Sciatic nerve (tissue), 2 donors: ENCODE measurements at regions not wholly inside any gene's neighbourhood (a gene's known extent, or its start where the extent isn't known, plus 50 kb on each side); places are given as distances from the start of the nearest gene placed in this dataset.
A peak's percentile ranks its signal among the peaks of the same experiment; 100 is the strongest.
"Not testable (repeated sequence)": the region's sequence is repeated elsewhere in the genome, so short reads cannot be mapped to it uniquely, and the experiment has no call there.

ENCODE experiments used
- ATAC-seq: fragments of 200-7000 bp; cut with Tn5 transposase; one replicate; pipeline ENCODE4 v1.9.1; 2020; ENCODE audit warnings: mild to moderate bottlenecking, moderate library complexity
- DNase-seq: peaks from one replicate; pipeline ENCODE4 v3.0.0-alpha.2; 2020; ENCODE audit warnings: low spot score
- intact Hi-C: fragments of 100-400 bp; cut with DNase I; formaldehyde crosslinking; loops from one replicate; pipeline ENCODE4 v1.14.2; 2022
- donor health status: DM: no; HTN: no; CAD: no.
- donor health status: DM: no; HTN: no; CAD: no.

GRCh38 chr13:71309905-71310304 lies 557.1 kb downstream of the DACH1 start:
- ATAC-seq (no peak), DNase-seq (no peak)
- intact Hi-C loops, result no loop called here

GRCh38 chr13:71306821-71307220 lies 560.2 kb downstream of the DACH1 start:
- intact Hi-C loops, result no loop called here
- ATAC-seq, result no peak
- DNase-seq, result no peak

GRCh38 chr13:71304861-71305260 lies 562.1 kb downstream of the DACH1 start:
- no peak for ATAC-seq
- DNase-seq, result no peak
- intact Hi-C loops, result no loop called here

GRCh38 chr13:71303144-71303543 lies 563.9 kb downstream of the DACH1 start:
- DNase-seq, result no peak
- intact Hi-C loops, result no loop called here
- ATAC-seq, result no peak

- intact Hi-C loops, result no loop called here
- DNase-seq, result no peak
- ATAC-seq, result no peak
Measured at GRCh38 chr13:71300602-71301001, 566.4 kb downstream of the DACH1 start.

- ATAC-seq, result no peak
- no peak for DNase-seq
- intact Hi-C loops, result no loop called here
Measured at GRCh38 chr13:71291842-71292146, 575.2 kb downstream of the DACH1 start.

GRCh38 chr13:71290963-71291841 lies 575.8 kb downstream of the DACH1 start:
- peak; percentile 71 for ATAC-seq
- no peak for DNase-seq
- intact Hi-C loops, result no loop called here

GRCh38 chr13:71289980-71290379 lies 577.0 kb downstream of the DACH1 start:
- intact Hi-C loops, ATAC-seq, DNase-seq: not testable (repeated sequence)

GRCh38 chr13:71285700-71286099 lies 581.3 kb downstream of the DACH1 start:
- intact Hi-C loops, result no loop called here

GRCh38 chr13:71278512-71278911 lies 588.5 kb downstream of the DACH1 start:
- intact Hi-C loops, result no loop called here
- no peak for DNase-seq
- no peak for ATAC-seq

More at GRCh38 chr13:71285700-71286099, 581.3 kb downstream of the DACH1 start:
- ATAC-seq (no peak), DNase-seq (no peak)

GRCh38 chr13:71274923-71275608 lies 591.9 kb downstream of the DACH1 start:
- intact Hi-C loops, result no loop called here
- ATAC-seq (no peak), DNase-seq (no peak)

- no peak for DNase-seq
- intact Hi-C loops, result no loop called here
- ATAC-seq, result no peak
Measured at GRCh38 chr13:71261256-71261655, 605.7 kb downstream of the DACH1 start.

GRCh38 chr13:71260246-71260645 lies 606.8 kb downstream of the DACH1 start:
- ATAC-seq (no peak), DNase-seq (no peak)
- intact Hi-C loops, result no loop called here

- ATAC-seq (no peak), DNase-seq (no peak)
- intact Hi-C loops, result no loop called here
Measured at GRCh38 chr13:71255633-71256032, 611.4 kb downstream of the DACH1 start.

- intact Hi-C loops, result no loop called here
- DNase-seq (no peak), ATAC-seq (no peak)
Measured at GRCh38 chr13:71254384-71254783, 612.6 kb downstream of the DACH1 start.

GRCh38 chr13:71252184-71252704 lies 614.8 kb downstream of the DACH1 start:
- DNase-seq, result no peak
- ATAC-seq, result no peak
- intact Hi-C loops, result no loop called here

- DNase-seq (no peak), ATAC-seq (no peak)
- intact Hi-C loops, result no loop called here
Measured at GRCh38 chr13:71251292-71251951, 615.6 kb downstream of the DACH1 start.

- intact Hi-C loops, result no loop called here
- no peak for ATAC-seq
- DNase-seq, result no peak
Measured at GRCh38 chr13:71249011-71249410, 618.0 kb downstream of the DACH1 start.

GRCh38 chr13:71244161-71244560 lies 622.8 kb downstream of the DACH1 start:
- intact Hi-C loops, result no loop called here
- DNase-seq, result no peak
- no peak for ATAC-seq

- intact Hi-C loops, result no loop called here
- ATAC-seq, result peak; percentile 38
- no peak for DNase-seq
Measured at GRCh38 chr13:71242201-71242600, 624.8 kb downstream of the DACH1 start.
